ENCODE measurements at regions not wholly inside any gene's neighbourhood (a gene's known extent, or its start where the extent isn't known, plus 50 kb on each side); places are given as distances from the start of the nearest gene placed in this dataset.

DNA sequence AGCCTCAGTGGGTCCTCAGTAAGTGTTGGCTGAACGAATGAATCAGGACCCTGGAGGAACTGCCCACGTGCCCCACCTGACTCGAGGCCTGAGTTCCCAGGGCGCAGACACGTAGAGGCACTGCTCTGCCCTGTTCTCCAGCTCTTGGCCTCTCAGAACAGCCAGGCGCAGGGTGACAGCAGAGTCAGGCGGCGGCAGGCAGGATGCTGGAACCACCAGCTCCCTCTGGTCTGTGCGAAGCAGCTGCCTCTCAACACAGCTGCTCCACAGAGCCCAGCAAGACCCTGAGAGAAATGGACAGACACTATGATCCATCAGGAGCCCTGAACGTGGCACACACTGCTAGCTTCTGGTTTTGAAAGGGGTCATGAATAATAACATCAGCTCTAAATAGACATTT lies 53.1 kb upstream of the BCO1 start:
- no peaks in the 10 kb centered on the region for H3K27me3 ChIP-seq
- no peaks in the 10 kb centered on the region for H3K36me3 ChIP-seq
- WGBS, 2 donors (ENCODE audit: low coverage in 1 of 2), result 80 to 95% methylated on average over 1 to 3 of the region's 10 CpGs
- H3K9me3 ChIP-seq, result no peaks in the 10 kb centered on the region
- H3K27ac ChIP-seq, result no peak overlapping the region
- peaks cover 0 to 22% (median 0%) of the 10 kb centered on the region in 3 donors for H3K4me1 ChIP-seq
- no peak for TF ChIP-seq POLR2A (IDR thresholded peaks at IDR 0.05)
- TF ChIP-seq POLR2AphosphoS5 (IDR thresholded peaks at IDR 0.05), result no peak
- no peak for TF ChIP-seq EP300 (IDR thresholded peaks at IDR 0.05)
- no peak for TF ChIP-seq CTCF (IDR thresholded peaks at IDR 0.05)
- no peak overlapping the region for H3K4me3 ChIP-seq
- no peak for ATAC-seq

DNA sequence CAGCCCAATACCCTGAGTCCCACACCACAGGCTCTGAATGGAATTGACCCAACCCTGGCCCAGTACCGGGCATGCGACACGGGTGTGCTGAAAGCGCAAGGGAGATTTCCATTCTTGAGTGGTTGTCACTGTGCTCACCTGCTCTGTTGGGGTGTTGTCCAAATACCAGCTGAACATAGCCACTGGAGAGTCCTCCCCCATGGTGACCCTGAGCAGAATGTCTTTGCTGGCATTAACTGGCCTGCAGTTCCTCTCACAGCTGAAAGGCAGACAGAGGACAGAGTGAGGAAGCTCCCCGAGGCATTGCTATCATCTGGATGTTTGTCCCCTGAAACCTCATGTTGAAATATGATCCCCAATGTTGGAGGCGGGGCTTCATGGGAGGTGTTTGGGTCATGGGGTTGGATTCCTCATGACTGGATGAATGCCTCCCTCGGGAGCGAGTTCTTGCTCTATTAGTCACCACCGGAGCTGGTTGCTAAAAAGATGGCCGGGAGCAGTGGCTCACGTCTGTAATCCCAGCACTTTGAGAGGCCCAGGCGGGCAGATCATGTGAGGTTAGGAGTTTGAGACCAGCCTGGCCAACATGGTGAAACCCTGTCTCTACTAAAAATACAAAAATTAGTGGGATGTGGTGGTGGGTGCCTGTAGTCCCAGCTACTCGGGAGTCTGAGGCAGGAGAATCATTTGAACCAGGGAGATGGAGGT lies 57.3 kb upstream of the BCO1 start:
- peaks cover 0 to 9% (median 0%) of the 10 kb centered on the region in 3 donors for H3K4me1 ChIP-seq
- ATAC-seq, result peak; percentile 93
- peak overlapping the region in 3 of 4 donors; percentile 55 to 57 (median 55) for H3K27ac ChIP-seq
- WGBS, 2 donors (ENCODE audit: low coverage in 1 of 2), result 20 to 55% methylated on average over 1 to 5 of the region's 13 CpGs
- H3K9me3 ChIP-seq, result no peaks in the 10 kb centered on the region
- H3K4me3 ChIP-seq, result peak overlapping the region in 1 of 2 donors; percentile 24
- no peaks in the 10 kb centered on the region for H3K36me3 ChIP-seq
- H3K27me3 ChIP-seq, result no peaks in the 10 kb centered on the region
- TF ChIP-seq CTCF (IDR thresholded peaks at IDR 0.05) (no peak), POLR2AphosphoS5 (IDR thresholded peaks at IDR 0.05) (peak; percentile 49)

DNA sequence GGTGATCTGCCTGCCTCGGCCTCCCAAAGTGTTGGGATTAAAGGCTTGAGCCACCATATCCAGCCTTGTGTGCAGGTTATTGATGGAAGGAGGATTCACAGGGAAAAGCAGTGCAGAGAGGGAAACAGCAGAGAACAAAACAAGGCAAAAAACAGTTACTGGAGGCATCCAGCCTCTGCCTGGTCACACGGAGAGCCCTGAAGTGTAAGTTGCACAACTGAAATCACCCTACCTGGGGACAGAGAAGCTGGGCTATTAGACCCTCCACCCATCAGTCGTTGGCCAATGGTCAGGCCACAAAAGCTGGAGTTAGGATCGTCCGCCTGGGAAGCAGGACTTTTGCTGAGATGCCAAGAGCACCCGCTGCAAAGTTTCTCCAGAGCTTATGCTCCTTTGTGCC lies 57.9 kb upstream of the BCO1 start:
- 60% methylated on average over 3 of the region's 6 CpGs; no CpG with 5 or more reads in 1 of the 2 donors for WGBS, 2 donors (ENCODE audit: low coverage in 1 of 2)
- peak overlapping the region in 1 of 2 donors; percentile 24 for H3K4me3 ChIP-seq

DNA sequence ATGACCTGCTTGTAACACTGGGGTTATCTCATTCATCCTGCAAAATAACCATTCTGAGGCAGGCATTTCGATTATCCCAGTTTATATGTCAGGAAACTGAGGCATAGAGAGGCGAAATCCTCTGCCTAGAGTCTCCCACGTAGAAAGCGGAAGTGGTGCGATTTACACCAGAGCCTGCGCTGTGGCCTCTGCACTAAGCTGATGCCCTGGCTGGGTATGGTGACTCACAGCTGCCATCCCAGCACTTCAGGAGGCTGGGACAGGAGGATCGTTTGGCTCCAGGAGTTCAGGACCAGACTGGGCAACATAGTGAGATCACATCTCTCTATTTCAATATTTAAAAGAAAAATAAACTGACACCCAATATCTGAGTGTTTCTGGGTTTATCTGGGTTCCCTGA lies 59.3 kb upstream of the BCO1 start:
- ATAC-seq, result no peak
- no peak for TF ChIP-seq CTCF (IDR thresholded peaks at IDR 0.05)
- no peak for TF ChIP-seq EP300 (IDR thresholded peaks at IDR 0.05)
- no peak for TF ChIP-seq POLR2A (IDR thresholded peaks at IDR 0.05)
- no peak for TF ChIP-seq POLR2AphosphoS5 (IDR thresholded peaks at IDR 0.05)
- Histone ChIP-seq H3K4me3 (no peak overlapping the region), H3K27ac (no peak overlapping the region), H3K27me3 (no peaks in the 10 kb centered on the region), H3K9me3 (no peaks in the 10 kb centered on the region), H3K4me1 (peaks cover 0 to 9% (median 0%) of the 10 kb centered on the region in 3 donors), H3K36me3 (no peaks in the 10 kb centered on the region)
- 81 to 83% methylated on average over 7 of the region's 7 CpGs for WGBS, 2 donors (ENCODE audit: low coverage in 1 of 2)

More for the DNA sequence above, 57.9 kb upstream of the BCO1 start:
- peaks cover 0 to 9% (median 0%) of the 10 kb centered on the region in 3 donors for H3K4me1 ChIP-seq
- no peaks in the 10 kb centered on the region for H3K27me3 ChIP-seq
- TF ChIP-seq POLR2AphosphoS5 (IDR thresholded peaks at IDR 0.05) (no peak), POLR2A (IDR thresholded peaks at IDR 0.05) (no peak), EP300 (IDR thresholded peaks at IDR 0.05) (no peak), CTCF (IDR thresholded peaks at IDR 0.05) (no peak)
- H3K27ac ChIP-seq, result peak overlapping the region in 3 of 4 donors; percentile 55 to 57 (median 55)
- H3K9me3 ChIP-seq, result no peaks in the 10 kb centered on the region
- H3K36me3 ChIP-seq, result no peaks in the 10 kb centered on the region
- no peak for ATAC-seq

- 14 to 60% methylated on average over 1 to 3 of the region's 7 CpGs for WGBS, 2 donors (ENCODE audit: low coverage in 1 of 2)
- Histone ChIP-seq H3K36me3 (no peaks in the 10 kb centered on the region), H3K9me3 (no peaks in the 10 kb centered on the region), H3K4me1 (no peaks in the 10 kb centered on the region), H3K27ac (no peak overlapping the region), H3K4me3 (no peak overlapping the region), H3K27me3 (no peaks in the 10 kb centered on the region)
- TF ChIP-seq CTCF (IDR thresholded peaks at IDR 0.05) (no peak), EP300 (IDR thresholded peaks at IDR 0.05) (no peak), POLR2AphosphoS5 (IDR thresholded peaks at IDR 0.05) (no peak), POLR2A (IDR thresholded peaks at IDR 0.05) (no peak)
- no peak for ATAC-seq
Observed at GRCh38 chr16:81175325-81175891, 63.1 kb upstream of the BCO1 start.
